HG03469 (cell line): ENCODE measurements at regions not wholly inside any gene's neighbourhood (a gene's known extent, or its start where the extent isn't known, plus 50 kb on each side); places are given as distances from the start of the nearest gene placed in this dataset.
"Not testable (repeated sequence)": the region's sequence is repeated elsewhere in the genome, so short reads cannot be mapped to it uniquely, and the experiment has no call there.

Experiments used
- ATAC-seq: cut with Tn5 transposase; IDR thresholded peaks from one replicate; pipeline ENCODE4 v1.9.1; 2021; ENCODE audit warnings: mild to moderate bottlenecking, moderate library complexity, moderate number of reproducible peaks; ENCODE audit not compliant: unreplicated experiment

DNA sequence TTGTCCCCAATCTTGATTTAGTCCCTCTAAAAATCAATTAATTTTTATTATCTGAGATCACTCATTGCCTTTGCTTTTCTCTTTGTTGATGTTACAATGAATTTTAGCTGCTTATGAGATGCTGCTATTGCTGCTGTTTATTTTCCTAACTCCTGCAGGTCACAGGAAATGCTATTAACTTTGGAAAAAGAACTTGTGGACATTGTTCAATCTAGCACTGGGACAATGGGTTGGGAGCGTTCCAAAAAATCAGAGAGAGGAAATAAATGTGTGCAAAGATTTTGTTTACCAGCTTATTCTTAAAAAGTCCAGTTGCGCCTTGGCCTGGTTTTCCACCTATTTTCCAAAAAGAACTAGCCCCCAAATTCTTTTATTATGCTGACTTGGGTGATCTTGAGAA is 268.3 kb downstream of the PTH2R start:
- no peak for ATAC-seq

DNA sequence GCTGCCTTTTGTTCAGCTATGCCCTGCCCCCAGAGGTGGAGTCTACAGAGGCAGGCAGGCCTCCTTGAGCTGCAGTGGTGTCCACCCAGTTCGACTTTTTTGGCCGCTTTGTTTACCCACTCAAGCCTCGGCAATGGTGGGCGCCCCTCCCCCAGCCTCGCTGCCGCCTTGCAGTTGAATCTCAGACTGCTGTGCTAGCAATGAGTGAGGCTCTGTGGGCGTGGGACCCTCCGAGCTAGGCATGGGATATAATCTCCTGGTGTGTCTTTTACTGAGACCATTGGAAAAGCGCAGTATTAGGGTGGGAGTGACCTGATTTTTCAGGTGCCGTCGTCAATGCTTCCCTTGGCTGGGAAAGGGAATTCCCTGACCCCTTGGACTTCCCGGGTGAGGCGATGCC is 279.3 kb downstream of the PTH2R start:
- not testable (repeated sequence) for ATAC-seq

DNA sequence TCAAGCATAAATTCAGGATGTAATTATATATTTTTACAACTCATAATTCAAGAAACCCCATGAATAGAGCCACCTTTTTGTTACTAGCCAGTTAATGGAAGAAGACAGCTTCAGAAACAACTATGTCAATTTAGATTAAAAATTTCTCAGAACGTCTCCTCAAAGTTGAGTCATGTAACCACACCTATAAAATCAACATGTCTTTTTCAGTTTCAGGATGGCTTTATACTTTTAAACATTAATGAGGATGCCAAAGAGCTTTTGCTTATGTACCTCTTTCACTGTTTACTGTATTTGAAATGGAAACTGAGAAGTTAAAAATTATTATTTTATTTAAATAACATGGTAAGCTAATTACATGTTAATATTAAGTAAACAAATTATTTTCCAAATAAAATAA is 280.1 kb downstream of the PTH2R start:
- no peak for ATAC-seq

- not testable (repeated sequence) for ATAC-seq
Observed at GRCh38 chr2:208687720-208688119, 281.1 kb downstream of the PTH2R start.

GRCh38 chr2:208698114-208698513 is 291.5 kb downstream of the PTH2R start:
- no peak for ATAC-seq

- ATAC-seq, result no peak
Observed at GRCh38 chr2:208708486-208708885, 301.9 kb downstream of the PTH2R start.

GRCh38 chr2:208711598-208711997 is 305.0 kb downstream of the PTH2R start:
- ATAC-seq, result no peak

GRCh38 chr2:208713066-208713745 is 306.6 kb downstream of the PTH2R start:
- no peak for ATAC-seq

DNA sequence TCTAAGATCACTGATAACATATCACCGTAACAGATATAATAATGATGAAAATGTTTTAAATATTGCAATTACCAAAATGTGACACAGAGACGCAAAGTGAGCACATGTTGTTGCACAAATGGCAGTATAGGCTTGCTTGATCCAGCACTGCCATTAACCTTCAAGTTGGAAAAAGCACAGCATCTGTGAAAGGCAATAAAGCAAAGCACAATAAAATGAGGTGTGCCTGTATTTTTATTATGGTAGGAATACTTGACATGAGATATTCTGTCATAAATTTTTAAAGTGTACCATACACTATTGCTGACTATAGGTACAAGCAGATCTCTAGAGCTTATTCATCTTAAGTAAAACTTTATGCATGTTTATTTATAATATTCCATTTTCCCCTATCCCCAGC is 312.2 kb downstream of the PTH2R start:
- no peak for ATAC-seq

DNA sequence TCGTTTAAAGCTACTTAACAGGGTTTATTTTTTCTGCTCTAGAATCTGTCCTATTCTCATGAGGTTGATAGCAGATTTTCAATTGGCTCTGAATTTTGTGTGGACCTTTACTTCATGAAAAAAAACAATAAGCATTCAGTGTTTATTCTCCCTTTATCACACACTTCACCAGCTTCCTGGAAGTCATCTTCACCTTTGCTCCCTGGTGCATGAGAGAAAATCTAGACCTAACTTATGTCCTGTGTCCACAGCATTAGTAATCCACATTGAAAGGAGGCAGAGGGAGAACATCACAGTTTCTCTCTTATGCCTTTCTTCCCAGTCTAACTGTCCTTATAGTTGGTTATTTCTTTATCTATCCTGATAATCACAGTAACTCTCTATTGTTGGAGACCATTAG is 316.1 kb downstream of the PTH2R start:
- ATAC-seq, result no peak

GRCh38 chr2:208725280-208725679 is 318.7 kb downstream of the PTH2R start:
- no peak for ATAC-seq

DNA sequence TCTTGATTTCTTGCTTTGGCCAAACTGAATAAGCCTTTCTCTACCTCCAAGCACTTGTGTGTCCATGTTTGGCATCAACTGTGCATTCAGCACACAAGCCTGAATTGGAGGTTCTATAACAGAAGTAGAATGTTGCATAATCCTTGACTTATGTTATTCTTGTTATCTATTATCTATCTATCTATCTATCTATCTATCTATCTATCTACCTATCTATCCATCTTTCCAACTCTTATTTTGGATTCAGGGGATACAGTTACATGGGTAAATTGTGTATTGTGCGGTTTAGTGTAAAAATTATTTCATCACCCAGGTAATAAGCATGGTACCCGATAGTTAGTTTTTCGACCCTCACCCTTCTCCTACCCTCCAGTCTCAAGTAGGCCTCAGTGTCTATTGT is 319.6 kb downstream of the PTH2R start:
- ATAC-seq, result no peak

DNA sequence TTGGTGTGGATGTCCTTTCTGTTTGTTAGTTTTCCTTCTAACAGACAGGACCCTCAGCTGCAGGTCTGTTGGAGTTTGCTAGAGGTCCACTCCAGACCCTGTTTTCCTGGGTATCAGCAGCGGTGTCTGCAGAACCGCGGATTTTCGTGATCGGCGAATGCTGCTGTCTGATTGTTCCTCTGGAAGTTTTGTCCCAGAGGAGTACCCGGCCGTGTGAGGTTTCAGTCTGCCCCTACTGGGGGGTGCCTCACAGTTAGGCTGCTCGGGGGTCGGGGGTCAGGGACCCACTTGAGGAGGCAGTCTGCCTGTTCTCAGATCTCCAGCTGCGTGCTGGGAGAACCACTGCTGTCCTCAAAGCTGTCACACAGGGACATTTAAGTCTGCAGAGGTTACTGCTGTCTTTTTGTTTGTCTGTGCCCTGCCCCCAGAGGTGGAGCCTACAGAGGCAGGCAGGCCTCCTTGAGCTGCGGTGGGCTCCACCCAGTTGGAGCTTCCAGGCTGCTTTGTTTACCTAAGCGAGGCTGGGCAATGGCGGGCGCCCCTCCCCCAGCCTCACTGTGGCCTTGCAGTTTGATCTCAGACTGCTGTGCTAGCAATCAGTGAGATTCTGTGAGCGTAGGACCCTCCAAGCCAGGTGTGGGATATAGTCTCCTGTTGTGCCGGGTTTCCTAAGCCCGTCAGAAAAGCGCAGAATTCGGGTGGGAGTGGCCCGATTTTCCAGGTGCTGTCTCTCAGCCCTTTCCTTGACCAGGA is 345.2 kb downstream of the PTH2R start:
- ATAC-seq, result not testable (repeated sequence)

DNA sequence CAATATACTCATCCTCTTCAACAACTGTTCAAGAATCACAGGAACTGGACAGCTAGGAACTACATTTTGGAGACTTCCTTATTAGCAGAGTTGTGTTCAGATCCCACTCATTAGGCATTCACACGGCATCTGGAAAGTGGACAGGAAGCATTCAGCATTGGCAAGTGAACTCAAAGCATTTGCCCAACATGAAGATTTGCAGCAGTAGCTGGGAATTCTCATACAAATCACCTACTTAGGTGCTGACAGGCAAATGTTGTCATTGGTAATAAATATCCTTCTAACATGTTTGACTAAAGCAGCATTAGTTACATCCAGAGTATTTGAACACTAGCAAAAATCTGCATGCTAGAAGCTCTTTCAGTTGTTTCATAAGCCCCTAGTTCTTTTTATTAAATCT is 350.8 kb downstream of the PTH2R start:
- ATAC-seq, result no peak

DNA sequence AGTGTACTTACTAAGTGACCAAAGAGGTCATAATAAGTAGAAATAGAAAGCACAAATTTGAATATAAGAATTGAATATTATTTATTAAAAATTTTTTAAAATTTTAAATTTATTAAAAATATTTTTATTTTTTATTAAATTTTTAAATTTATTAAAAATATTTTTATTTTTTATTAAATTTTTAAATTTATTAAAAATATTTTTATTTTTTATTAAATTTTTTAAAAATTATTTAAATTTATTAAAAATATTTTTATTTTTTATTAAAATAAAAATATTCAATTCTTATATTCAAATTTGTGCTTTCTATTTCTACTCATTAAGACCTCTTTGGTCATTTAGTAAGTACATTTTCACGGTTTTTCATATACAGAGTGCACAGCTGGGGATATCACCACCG is 366.5 kb downstream of the PTH2R start:
- ATAC-seq, result not testable (repeated sequence)

DNA sequence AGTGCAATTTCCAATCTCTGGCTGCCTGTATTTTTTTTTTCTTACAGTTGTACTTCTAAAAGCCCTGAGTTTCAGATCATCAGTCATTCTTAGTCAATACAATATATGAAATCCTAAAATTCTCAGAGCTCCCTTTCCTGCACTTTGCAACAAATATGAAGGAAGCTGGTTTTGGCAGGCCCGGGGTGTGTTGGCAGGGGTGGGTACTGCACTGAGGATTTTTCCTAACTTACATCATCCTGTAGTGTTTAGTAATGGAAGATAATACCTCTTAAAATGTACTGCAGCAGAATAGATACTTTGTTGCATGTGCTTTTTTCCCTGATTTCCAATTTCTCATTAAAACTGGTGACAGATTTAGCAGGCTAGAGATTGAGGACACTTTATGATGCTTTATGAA is 374.6 kb downstream of the PTH2R start:
- ATAC-seq, result no peak

- no peak for ATAC-seq
Observed at GRCh38 chr2:208782097-208782496, 375.5 kb downstream of the PTH2R start.

GRCh38 chr2:208783184-208783583 is 376.6 kb downstream of the PTH2R start:
- ATAC-seq, result no peak

DNA sequence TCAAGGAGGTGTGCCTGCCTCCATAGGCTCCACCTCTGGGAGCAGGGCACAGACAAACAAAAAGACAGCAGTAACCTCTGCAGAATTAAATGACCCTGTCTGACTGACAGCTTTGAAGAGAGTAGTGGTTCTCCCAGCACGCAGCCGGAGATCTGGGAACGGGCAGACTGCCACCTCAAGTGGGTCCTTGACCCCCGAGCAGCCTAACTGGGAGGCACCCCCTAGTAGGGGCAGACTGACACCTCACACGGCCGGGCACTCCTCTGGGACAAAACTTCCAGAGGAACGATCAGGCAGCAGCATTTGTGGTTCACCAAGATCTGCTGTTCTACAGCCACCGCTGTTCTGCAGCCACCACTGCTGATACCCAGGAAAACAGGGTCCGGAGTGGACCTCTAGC is 378.2 kb downstream of the PTH2R start:
- ATAC-seq, result not testable (repeated sequence)

GRCh38 chr2:208791257-208791656 is 384.7 kb downstream of the PTH2R start:
- ATAC-seq, result no peak

- ATAC-seq, result no peak
Observed at GRCh38 chr2:208792766-208793165, 386.2 kb downstream of the PTH2R start.

DNA sequence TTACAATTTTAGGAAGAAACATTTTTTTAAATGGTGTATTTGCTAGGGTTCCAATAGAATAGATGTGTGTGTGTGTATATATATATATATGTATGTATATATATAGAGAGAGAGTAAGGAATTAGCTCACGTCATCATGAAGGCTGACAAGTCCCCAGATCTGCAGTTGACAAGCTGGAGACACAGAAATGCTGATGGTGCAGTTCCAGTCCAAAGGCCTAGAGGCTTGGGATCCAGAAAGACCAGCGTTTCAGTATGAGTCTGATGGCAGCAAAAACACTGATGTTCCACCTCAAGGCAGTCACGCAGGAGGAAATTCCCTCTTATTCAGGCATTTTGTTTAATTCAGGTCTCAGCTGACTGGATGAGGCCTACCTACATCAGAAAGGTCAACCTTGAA is 386.8 kb downstream of the PTH2R start:
- no peak for ATAC-seq
